ENCODE measurements at regions not wholly inside any gene's neighbourhood (a gene's known extent, or its start where the extent isn't known, plus 50 kb on each side); places are given as distances from the start of the nearest gene placed in this dataset.

- DNase-seq (ENCODE audit: low read depth): no peak
These were observed 106.5 kb upstream of the SLC4A7 start for GRCh38 chr3:27590437-27591298.

- no peak for DNase-seq (ENCODE audit: low read depth)
These were observed 105.6 kb upstream of the SLC4A7 start for GRCh38 chr3:27589795-27590194.

- DNase-seq (ENCODE audit: low read depth): no peak
These were observed 101.2 kb upstream of the SLC4A7 start for GRCh38 chr3:27585429-27585828.

DNA sequence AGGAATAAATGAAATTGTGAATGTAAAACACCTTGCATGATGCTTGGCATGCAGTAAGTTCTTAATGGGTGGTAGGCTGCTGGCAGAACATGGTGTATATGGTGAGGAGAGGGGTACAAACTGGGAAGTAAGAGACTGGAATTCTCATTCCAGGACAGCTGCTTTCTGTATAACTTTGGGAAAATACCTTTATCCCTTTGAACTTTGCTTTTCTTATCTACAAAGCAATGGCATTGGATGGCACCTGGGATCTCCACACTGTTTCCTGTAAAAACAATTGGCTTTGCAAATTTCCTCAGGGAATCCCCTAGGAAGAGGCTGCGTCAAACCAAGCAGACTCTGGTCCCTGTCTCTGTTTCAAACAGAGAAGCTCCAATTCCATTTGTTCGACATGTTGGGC, 100.7 kb upstream of the SLC4A7 start:
- no peak for DNase-seq (ENCODE audit: low read depth)

DNA sequence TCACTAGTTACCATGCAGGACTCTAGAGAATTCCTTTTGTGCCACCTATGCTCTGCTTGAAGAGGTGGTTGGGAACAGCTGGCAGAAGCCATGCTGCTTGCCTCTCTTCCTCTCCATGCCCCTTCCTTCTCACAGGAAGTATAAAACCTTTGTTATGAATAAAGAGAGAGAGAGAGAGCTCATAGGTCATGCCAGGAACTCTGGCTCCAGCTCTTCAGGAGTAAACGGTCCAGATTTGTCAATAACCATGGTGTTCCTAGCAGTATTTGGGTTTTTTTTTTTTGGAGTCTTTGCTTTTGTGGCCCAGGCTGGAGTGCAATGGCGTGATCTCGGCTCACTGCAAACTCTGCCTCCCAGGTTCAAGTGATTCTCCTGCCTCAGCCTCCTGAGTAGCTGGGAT, 97.7 kb upstream of the SLC4A7 start:
- DNase-seq (ENCODE audit: low read depth): no peak

- DNase-seq (ENCODE audit: low read depth): no peak
These were observed 93.8 kb upstream of the SLC4A7 start for GRCh38 chr3:27578032-27578431.

- no peak for DNase-seq (ENCODE audit: low read depth)
These were observed 93.3 kb upstream of the SLC4A7 start for GRCh38 chr3:27577504-27577903.

GRCh38 chr3:27576171-27576570, 92.0 kb upstream of the SLC4A7 start:
- DNase-seq (ENCODE audit: low read depth): no peak

- no peak for DNase-seq (ENCODE audit: low read depth)
These were observed 91.3 kb upstream of the SLC4A7 start for GRCh38 chr3:27575499-27575898.

DNA sequence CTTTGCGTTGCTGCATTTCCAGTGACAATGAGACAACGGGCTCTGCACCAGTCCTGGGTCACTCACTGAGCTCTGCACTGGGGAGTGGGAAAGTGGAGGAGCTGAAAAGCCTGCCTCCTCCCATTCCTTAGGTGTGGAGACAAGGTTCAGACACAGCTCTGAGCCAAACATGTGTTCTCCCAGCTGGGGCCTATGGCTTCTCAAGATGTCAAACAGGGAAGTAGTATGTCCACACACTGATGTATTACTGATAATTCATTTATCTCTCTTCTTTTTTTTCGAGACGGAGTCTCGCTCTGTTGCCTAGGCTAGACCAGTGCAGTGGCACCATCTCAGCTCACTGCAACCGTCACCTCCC, 90.2 kb upstream of the SLC4A7 start:
- no peak for DNase-seq (ENCODE audit: low read depth)

GRCh38 chr3:27573780-27574437, 89.7 kb upstream of the SLC4A7 start:
- DNase-seq (ENCODE audit: low read depth): no peak

GRCh38 chr3:27573138-27573537, 89.0 kb upstream of the SLC4A7 start:
- DNase-seq (ENCODE audit: low read depth): no peak

DNA sequence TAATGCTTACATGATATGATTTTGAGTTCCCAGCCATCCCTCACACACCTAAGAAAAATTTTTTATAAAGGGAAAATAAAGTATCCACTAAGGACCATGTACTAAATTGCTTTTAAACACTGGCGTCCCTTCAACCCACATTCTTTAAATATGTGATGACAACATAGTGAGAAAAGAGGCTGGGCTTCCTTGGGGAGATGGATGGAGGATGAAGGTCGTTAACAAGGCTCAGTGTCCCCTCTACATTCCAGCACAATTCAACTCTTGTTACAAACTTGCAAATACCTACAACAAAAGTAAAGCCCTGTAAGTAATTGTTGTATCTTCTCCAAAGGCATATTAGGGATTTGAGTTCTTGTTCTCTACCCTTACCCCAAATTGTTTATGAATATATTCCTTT, 87.2 kb upstream of the SLC4A7 start:
- DNase-seq (ENCODE audit: low read depth): no peak

DNA sequence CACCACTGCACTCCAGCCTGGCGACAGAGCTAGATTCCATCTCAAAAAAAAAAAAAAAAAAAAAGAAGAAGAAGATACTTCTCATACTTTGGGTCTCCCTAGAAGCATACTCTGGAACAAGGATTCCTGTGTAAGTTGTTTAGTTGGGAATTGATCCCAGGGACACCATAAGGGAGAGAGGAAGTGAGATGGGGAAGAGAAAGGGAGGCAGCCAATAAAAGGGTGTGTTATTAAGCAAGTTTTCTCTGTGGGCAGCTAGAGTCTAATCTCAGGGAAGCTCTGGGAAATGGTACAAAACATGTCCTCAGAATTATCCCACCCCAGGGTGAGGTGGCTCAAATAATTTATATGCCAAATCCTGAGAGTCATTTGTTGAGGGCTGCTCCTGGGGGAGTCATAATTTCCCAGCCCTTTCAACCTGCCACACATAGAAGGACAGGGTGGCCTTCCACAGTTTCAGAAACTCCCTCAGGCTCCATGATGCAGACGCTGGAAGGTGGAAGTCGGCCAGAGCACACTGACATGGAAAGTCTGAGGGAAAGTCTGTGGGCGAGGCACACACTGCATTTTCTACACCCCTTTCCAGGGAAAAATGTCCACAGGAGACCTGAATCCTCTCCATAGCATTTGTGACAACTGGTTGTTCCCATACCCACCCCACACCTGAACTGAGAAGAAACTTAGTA, 86.4 kb upstream of the SLC4A7 start:
- DNase-seq (ENCODE audit: low read depth): no peak

- no peak for DNase-seq (ENCODE audit: low read depth)
These were observed 84.2 kb upstream of the SLC4A7 start for GRCh38 chr3:27568393-27568792.

- no peak for DNase-seq (ENCODE audit: low read depth)
These were observed 83.1 kb upstream of the SLC4A7 start for GRCh38 chr3:27567251-27567650.

- no peak for DNase-seq (ENCODE audit: low read depth)
These were observed 81.1 kb upstream of the SLC4A7 start for GRCh38 chr3:27565201-27565852.

GRCh38 chr3:27561576-27561975, 77.4 kb upstream of the SLC4A7 start:
- no peak for DNase-seq (ENCODE audit: low read depth)

- DNase-seq (ENCODE audit: low read depth): no peak
These were observed 76.4 kb upstream of the SLC4A7 start for GRCh38 chr3:27560484-27561056.

GRCh38 chr3:27559835-27560234, 75.7 kb upstream of the SLC4A7 start:
- no peak for DNase-seq (ENCODE audit: low read depth)

DNA sequence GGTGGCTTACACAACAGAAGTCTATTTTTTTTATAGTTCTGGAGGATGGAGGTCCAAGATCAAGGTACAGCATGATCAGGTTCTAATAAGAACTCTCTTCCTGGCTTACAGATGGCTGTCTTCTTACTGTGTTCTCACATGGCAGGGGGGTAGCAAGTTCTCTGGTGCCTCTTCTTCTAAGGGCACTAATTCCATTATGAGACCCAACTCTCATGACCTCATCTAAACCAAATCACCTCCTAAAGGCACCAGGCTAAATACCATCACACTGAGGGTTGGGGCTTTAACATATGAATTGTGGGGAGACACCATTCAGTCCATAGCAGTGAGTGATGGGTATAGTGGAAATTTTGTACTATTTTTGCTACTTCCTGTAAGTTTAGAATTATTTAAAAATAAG, 75.2 kb upstream of the SLC4A7 start:
- DNase-seq (ENCODE audit: low read depth): no peak

GRCh38 chr3:27557411-27557810, 73.2 kb upstream of the SLC4A7 start:
- DNase-seq (ENCODE audit: low read depth): no peak
